B cell (primary cell): ENCODE measurements at regions not wholly inside any gene's neighbourhood (a gene's known extent, or its start where the extent isn't known, plus 50 kb on each side); places are given as distances from the start of the nearest gene placed in this dataset.

Experiments
- ATAC-seq: fragments of 200-7000 bp; cut with Tn5 transposase; one replicate; pipeline ENCODE4 v1.10.0; 2021; ENCODE audit warnings: low read depth, mild to moderate bottlenecking, moderate number of reproducible peaks, moderate library complexity
- CTCF ChIA-PET: fragments of 350-600 bp; sonication (Branson Sonifier 250); formaldehyde crosslinking; loops from one replicate; lab custom pipeline; 2021; ENCODE audit warnings: antibody characterized with exemption, inconsistent platforms; lab: Charles Lee
- POLR2A ChIA-PET: fragments of 350-600 bp; sonication (Branson Sonifier 250); formaldehyde crosslinking; loops from one replicate; lab custom pipeline; 2021; ENCODE audit warnings: antibody characterized with exemption; lab: Charles Lee
- DNase-seq: peaks from one replicate; pipeline ENCODE4 v3.0.0; 2013
- H2AFZ ChIP-seq: 2 replicates; pipeline ENCODE4 v1.6.1; 2012; ENCODE audit warnings: mild to moderate bottlenecking, low read depth, low read length; ENCODE audit not compliant: insufficient read depth, poor library complexity, severe bottlenecking
- H3K27ac ChIP-seq, 2 donors: 1 replicate in 1 of 2; 2 replicates in 1 of 2; pipeline ENCODE4 v1.5.1; 2012 to 2013; ENCODE audit warnings: low read length in 2 of 2, mild to moderate bottlenecking in 2 of 2, moderate library complexity in 1 of 2
- H3K27me3 ChIP-seq, 4 experiments: fragments of 200-600 bp in 1 of 4; sonication (generic) in 1 of 4; replicated peaks in 1 of 4; 1 replicate in 2 of 4; 2 replicates in 2 of 4; pipeline versions ENCODE4 v1.6.1 to v1.7.0; 2013 to 2016; ENCODE audit warnings: low read length in 3 of 4, mild to moderate bottlenecking in 2 of 4, mixed read lengths in 1 of 4, moderate library complexity in 1 of 4; ENCODE audit not compliant: insufficient read depth in 4 of 4, control insufficient read depth in 3 of 4; ENCODE audit errors: control extremely low read depth in 1 of 4
- H3K36me3 ChIP-seq, 2 experiments: replicated peaks in 1 of 2; 1 replicate in 1 of 2; 2 replicates in 1 of 2; pipeline versions ENCODE4 v1.6.1 to v1.7.1; 2013; ENCODE audit warnings: low read length in 1 of 2; ENCODE audit not compliant: insufficient read depth in 2 of 2, control insufficient read depth in 1 of 2; ENCODE audit errors: control extremely low read depth in 1 of 2, extremely low read depth in 1 of 2
- H3K4me1 ChIP-seq, 2 donors: fragments of 200-600 bp in 1 of 2; sonication (generic) in 1 of 2; 1 replicate in 1 of 2; 2 replicates in 1 of 2; pipeline versions ENCODE4 v1.5.1 to v1.6.1; 2013 to 2017; ENCODE audit warnings: low read length in 2 of 2; ENCODE audit not compliant: control insufficient read depth in 2 of 2, insufficient read depth in 2 of 2
- H3K4me2 ChIP-seq: replicated peaks from 2 replicates; pipeline ENCODE3; 2012; ENCODE audit warnings: mild to moderate bottlenecking, low read depth, low read length; ENCODE audit not compliant: poor library complexity, severe bottlenecking
- H3K4me3 ChIP-seq, 5 experiments: fragments of 200-600 bp in 1 of 5; sonication (generic) in 1 of 5; 1 replicate in 3 of 5; 2 replicates in 2 of 5; pipeline versions ENCODE4 v1.5.1 to v1.7.0; 2011 to 2016; ENCODE audit warnings: low read length in 4 of 5, mild to moderate bottlenecking in 4 of 5, low read depth in 2 of 5, control low read depth in 1 of 5, moderate library complexity in 1 of 5; ENCODE audit not compliant: insufficient read depth in 1 of 5; ENCODE audit errors: control extremely low read depth in 1 of 5, extremely low read depth in 1 of 5
- H3K79me2 ChIP-seq: fragments of 200-600 bp; sonication (generic); one replicate; pipeline ENCODE4 v1.6.0; 2016; ENCODE audit warnings: low read length; ENCODE audit not compliant: control insufficient read depth, insufficient read depth
- H3K9ac ChIP-seq: fragments of 200-600 bp; sonication (generic); 2 replicates; pipeline ENCODE4 v1.6.1; 2017; ENCODE audit warnings: mild to moderate bottlenecking, low read length, moderate library complexity
- H3K9me3 ChIP-seq, 3 donors: one replicate each; pipeline versions ENCODE4 v1.6.1 to v1.7.1; 2013; ENCODE audit warnings: low read length in 2 of 3; ENCODE audit not compliant: control insufficient read depth in 2 of 3, insufficient read depth in 1 of 3; ENCODE audit errors: control extremely low read depth in 1 of 3
- H4K20me1 ChIP-seq: 2 replicates; pipeline ENCODE4 v1.6.0; 2012; ENCODE audit warnings: mild to moderate bottlenecking, low read length; ENCODE audit not compliant: insufficient read depth, control insufficient read depth, poor library complexity, severe bottlenecking
- H3K27ac Mint-ChIP-seq: one replicate; pipeline ENCODE4 v1.8.0; 2021; ENCODE audit warnings: mixed read lengths
- H3K27me3 Mint-ChIP-seq: one replicate; pipeline ENCODE4 v1.8.0; 2021; ENCODE audit warnings: mixed read lengths
- H3K4me1 Mint-ChIP-seq: one replicate; pipeline ENCODE4 v1.8.0; 2021; ENCODE audit warnings: mixed read lengths
- H3K4me3 Mint-ChIP-seq: one replicate; pipeline ENCODE4 v1.8.0; 2021; ENCODE audit warnings: mixed read lengths
- H3K9me3 Mint-ChIP-seq: one replicate; pipeline ENCODE4 v1.8.0; 2022; ENCODE audit warnings: mixed read lengths; ENCODE audit not compliant: insufficient read depth
- CTCF ChIP-seq: fragments of 200-600 bp; IDR thresholded peaks from one replicate; pipeline ENCODE4 v1.8.0; 2022; ENCODE audit warnings: antibody characterized with exemption, mild to moderate bottlenecking
- EZH2 ChIP-seq: IDR thresholded peaks from 2 replicates; pipeline ENCODE4 v1.6.1; 2012; ENCODE audit warnings: borderline replicate concordance, low read depth, mild to moderate bottlenecking, moderate library complexity, low read length; ENCODE audit not compliant: insufficient read depth, poor library complexity, severe bottlenecking
- WGBS: methylation state at CpG from one replicate; pipeline ENCODE4 v1.1.5; 2013; ENCODE audit warnings: missing lambda C conversion rate; ENCODE audit not compliant: insufficient coverage; 5-methylcytosine and 5-hydroxymethylcytosine counted together
- intact Hi-C: fragments of 100-400 bp; cut with micrococcal nuclease; formaldehyde crosslinking; loops from one replicate; pipeline ENCODE4 v1.10.0; 2022

- Histone ChIP-seq H2AFZ (no peak overlapping the region), H3K9me3 (peaks cover 1 to 28% (median 16%) of the 10 kb centered on the region in 3 donors), H3K4me2 (no peak overlapping the region), H3K79me2 (no peaks in the 10 kb centered on the region), H3K4me1 (peaks cover 0 to 5% of the 10 kb centered on the region in 2 donors), H3K4me3 (no peak overlapping the region), H3K9ac (no peak overlapping the region), H3K36me3 (no peaks in the 10 kb centered on the region), H3K27me3 (peaks cover 0 to 9% (median 0%) of the 10 kb centered on the region in 4 experiments), H4K20me1 (no peaks in the 10 kb centered on the region), H3K27ac (no peak overlapping the region)
- H3K4me1 Mint-ChIP-seq: peaks cover 2% of the 10 kb centered on the region
- ATAC-seq (no peak), DNase-seq (no peak)
- no peak overlapping the region for H3K27ac Mint-ChIP-seq
- intact Hi-C loops: no loop called here
- peaks cover 8% of the 10 kb centered on the region for H3K9me3 Mint-ChIP-seq
- TF ChIP-seq EZH2 (no peak), CTCF (no peak)
- ChIA-PET POLR2A (no interaction called here), CTCF (no interaction called here)
- H3K27me3 Mint-ChIP-seq: peaks cover 5% of the 10 kb centered on the region
- WGBS: 48% methylated on average over 4 of the region's 8 CpGs
- H3K4me3 Mint-ChIP-seq: no peak overlapping the region
Measured at GRCh38 chr3:54067055-54067698, 55.2 kb upstream of the CACNA2D3 start.

- 90% methylated on average over 1 of the region's 3 CpGs for WGBS
- Histone ChIP-seq H3K4me2 (no peak overlapping the region), H3K79me2 (no peaks in the 10 kb centered on the region), H3K27me3 (peaks cover 0 to 5% (median 1%) of the 10 kb centered on the region in 4 experiments), H3K9me3 (peaks cover 1 to 25% (median 16%) of the 10 kb centered on the region in 3 donors), H3K27ac (no peak overlapping the region), H4K20me1 (no peaks in the 10 kb centered on the region), H3K4me1 (peaks cover 0 to 5% of the 10 kb centered on the region in 2 donors), H3K4me3 (no peak overlapping the region), H3K9ac (no peak overlapping the region), H3K36me3 (no peaks in the 10 kb centered on the region), H2AFZ (no peak overlapping the region)
- ChIA-PET CTCF (no interaction called here), POLR2A (no interaction called here)
- DNase-seq: no peak
- no peak for TF ChIP-seq CTCF
- TF ChIP-seq EZH2: no peak
- intact Hi-C loops: no loop called here
- Mint-ChIP-seq H3K9me3 (peaks cover 8% of the 10 kb centered on the region), H3K27me3 (peaks cover 8% of the 10 kb centered on the region), H3K27ac (no peak overlapping the region), H3K4me3 (no peak overlapping the region), H3K4me1 (peaks cover 2% of the 10 kb centered on the region)
- no peak for ATAC-seq
Measured at GRCh38 chr3:54066253-54066652, 56.1 kb upstream of the CACNA2D3 start.
